ENCODE measurements at regions not wholly inside any gene's neighbourhood (a gene's known extent, or its start where the extent isn't known, plus 50 kb on each side); places are given as distances from the start of the nearest gene placed in this dataset.

DNA sequence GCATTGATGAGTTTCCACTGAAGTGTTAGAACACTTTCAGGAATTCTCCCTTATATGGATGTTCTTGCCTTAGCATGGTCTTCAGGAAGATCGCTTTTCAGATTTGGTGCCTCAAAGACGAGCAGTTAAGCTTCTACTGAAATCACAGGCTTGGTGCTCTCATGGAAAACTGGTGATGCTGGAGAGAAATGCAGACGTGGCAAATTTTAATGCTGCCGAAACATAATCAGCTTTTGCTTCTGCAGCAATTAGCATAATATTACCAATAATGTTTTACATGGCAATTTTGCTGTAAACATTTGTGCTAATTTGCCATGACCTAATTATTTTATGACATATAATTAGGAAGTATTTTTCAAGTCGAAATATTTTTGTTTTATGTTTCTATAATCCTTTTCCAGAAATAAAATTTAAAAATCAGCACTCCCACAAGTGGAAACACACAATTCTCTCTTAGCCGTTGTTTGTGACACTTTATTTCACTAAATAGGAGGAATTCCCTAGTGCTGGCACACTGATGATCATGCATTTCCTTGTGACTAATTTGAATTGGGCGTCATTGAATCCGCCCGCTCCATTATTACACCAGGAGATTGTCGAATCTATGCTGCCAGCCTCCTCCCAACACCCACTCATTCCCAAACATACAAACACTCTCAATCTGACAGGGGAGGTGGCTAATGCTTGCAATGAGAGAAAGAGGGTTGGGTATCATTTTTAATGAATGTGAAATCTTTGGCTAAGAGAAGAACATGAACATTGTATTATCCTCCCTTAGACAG lies 506.8 kb upstream of the PPP2R3A start:
- Histone ChIP-seq H2AFZ (ENCODE audit: low read length) (no peak overlapping the region), H3K36me3 (ENCODE audit: insufficient read depth, low read length) (no peaks in the 10 kb centered on the region), H3K9me2 (ENCODE audit: insufficient read depth, low read length) (no peaks in the 10 kb centered on the region), H3K9me3 (ENCODE audit: low read length) (no peaks in the 10 kb centered on the region), H3K27ac (ENCODE audit: low read depth, low read length, poor library complexity, severe bottlenecking) (no peak overlapping the region), H3K4me2 (ENCODE audit: low read length) (no peak overlapping the region), H4K20me1 (ENCODE audit: insufficient read depth, low read length) (no peaks in the 10 kb centered on the region), H3K4me3 (ENCODE audit: low read depth, low read length, poor library complexity, severe bottlenecking) (no peak overlapping the region), H3K79me2 (ENCODE audit: insufficient read depth, low read depth, low read length) (no peaks in the 10 kb centered on the region), H3K4me1 (ENCODE audit: insufficient read depth, low read length, poor library complexity, severe bottlenecking) (no peaks in the 10 kb centered on the region)
- CTCF ChIA-PET (ENCODE audit: unreplicated experiment) = no interaction called here
- intact Hi-C loops (cut with micrococcal nuclease; ENCODE audit: unreplicated experiment) = no loop called here
- no peak for TF ChIP-seq EZH2phosphoT487 (IDR thresholded peaks at IDR 0.05; ENCODE audit: borderline replicate concordance, low read depth, low read length)
- TF ChIP-seq, protein P1, sequence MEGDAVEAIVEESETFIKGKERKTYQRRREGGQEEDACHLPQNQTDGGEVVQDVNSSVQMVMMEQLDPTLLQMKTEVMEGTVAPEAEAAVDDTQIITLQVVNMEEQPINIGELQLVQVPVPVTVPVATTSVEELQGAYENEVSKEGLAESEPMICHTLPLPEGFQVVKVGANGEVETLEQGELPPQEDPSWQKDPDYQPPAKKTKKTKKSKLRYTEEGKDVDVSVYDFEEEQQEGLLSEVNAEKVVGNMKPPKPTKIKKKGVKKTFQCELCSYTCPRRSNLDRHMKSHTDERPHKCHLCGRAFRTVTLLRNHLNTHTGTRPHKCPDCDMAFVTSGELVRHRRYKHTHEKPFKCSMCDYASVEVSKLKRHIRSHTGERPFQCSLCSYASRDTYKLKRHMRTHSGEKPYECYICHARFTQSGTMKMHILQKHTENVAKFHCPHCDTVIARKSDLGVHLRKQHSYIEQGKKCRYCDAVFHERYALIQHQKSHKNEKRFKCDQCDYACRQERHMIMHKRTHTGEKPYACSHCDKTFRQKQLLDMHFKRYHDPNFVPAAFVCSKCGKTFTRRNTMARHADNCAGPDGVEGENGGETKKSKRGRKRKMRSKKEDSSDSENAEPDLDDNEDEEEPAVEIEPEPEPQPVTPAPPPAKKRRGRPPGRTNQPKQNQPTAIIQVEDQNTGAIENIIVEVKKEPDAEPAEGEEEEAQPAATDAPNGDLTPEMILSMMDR (conservative IDR thresholded peaks at IDR 0.05; ENCODE audit: low read length) = no peak
- DNase-seq (ENCODE audit: low spot score) = no peak
- POLR2A ChIA-PET = interaction anchor here (0.5 kb wide), 1 partner anchor 1308 kb away, joined by 3 read pairs; no protein-coding TSS in a partner anchor
- no TSS peak for BruUV-seq (replicated peaks)

DNA sequence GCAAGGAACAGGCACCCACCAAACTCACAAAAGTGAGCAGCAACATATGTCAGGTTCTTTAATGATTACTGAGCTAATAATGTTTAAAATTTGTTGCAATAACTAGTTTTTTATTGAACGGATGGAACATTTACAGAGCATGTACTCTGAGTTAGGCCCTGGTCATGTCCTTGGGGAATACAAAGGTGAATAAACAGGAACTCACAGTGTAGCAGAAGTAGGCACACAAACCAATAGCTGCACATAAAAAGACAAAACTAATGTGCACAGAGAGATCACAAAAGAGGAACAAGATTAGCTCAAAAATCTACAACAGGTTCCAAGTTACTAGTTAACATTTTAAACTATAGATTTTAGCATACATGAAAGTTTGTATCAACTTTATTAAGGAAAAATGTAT lies 505.3 kb upstream of the PPP2R3A start:
- peak; percentile 20 for DNase-seq (ENCODE audit: low spot score)

More for the DNA sequence above, 505.3 kb upstream of the PPP2R3A start:
- CTCF ChIA-PET (ENCODE audit: unreplicated experiment) = no interaction called here
- Histone ChIP-seq H3K9me3 (ENCODE audit: low read length) (no peaks in the 10 kb centered on the region), H3K36me3 (ENCODE audit: insufficient read depth, low read length) (no peaks in the 10 kb centered on the region), H3K27ac (ENCODE audit: low read depth, low read length, poor library complexity, severe bottlenecking) (no peak overlapping the region), H4K20me1 (ENCODE audit: insufficient read depth, low read length) (no peaks in the 10 kb centered on the region), H3K4me2 (ENCODE audit: low read length) (no peak overlapping the region), H2AFZ (ENCODE audit: low read length) (no peak overlapping the region), H3K9me2 (ENCODE audit: insufficient read depth, low read length) (no peaks in the 10 kb centered on the region), H3K4me1 (ENCODE audit: insufficient read depth, low read length, poor library complexity, severe bottlenecking) (no peaks in the 10 kb centered on the region), H3K79me2 (ENCODE audit: insufficient read depth, low read depth, low read length) (no peaks in the 10 kb centered on the region), H3K4me3 (ENCODE audit: low read depth, low read length, poor library complexity, severe bottlenecking) (no peak overlapping the region)
- intact Hi-C loops (cut with micrococcal nuclease; ENCODE audit: unreplicated experiment) = no loop called here
- BruUV-seq (replicated peaks) = no TSS peak
- POLR2A ChIA-PET = no interaction called here
- TF ChIP-seq, protein P1 (conservative IDR thresholded peaks at IDR 0.05; ENCODE audit: low read length) = no peak
- TF ChIP-seq EZH2phosphoT487 (IDR thresholded peaks at IDR 0.05; ENCODE audit: borderline replicate concordance, low read depth, low read length) = no peak

All from OCI-LY7 (cell line).